SK-N-SH (cell line): ENCODE measurements at regions not wholly inside any gene's neighbourhood (a gene's known extent, or its start where the extent isn't known, plus 50 kb on each side); places are given as distances from the start of the nearest gene placed in this dataset.
"Not testable (repeated sequence)": the region's sequence is repeated elsewhere in the genome, so short reads cannot be mapped to it uniquely, and the experiment has no call there.

Source experiments
- CTCF ChIA-PET: fragments of 300-600, 350-600 bp; formaldehyde crosslinking; extraction: SDS; loops from one replicate; lab custom pipeline; 2021; lab: Yijun Ruan, JAX
- POLR2A ChIA-PET: fragments of 350-600 bp; sonication (Branson Sonifier 250); formaldehyde crosslinking; extraction: SDS; loops from one replicate; lab custom pipeline; 2020; ENCODE audit warnings: antibody characterized with exemption, inconsistent platforms; lab: Yijun Ruan, JAX
- DNase-seq: peaks from one replicate; pipeline ENCODE4 v3.0.0; 2012
- H2AFZ ChIP-seq: fragments of 200-600 bp; sonication (generic); 2 replicates; pipeline ENCODE4 v1.8.1; 2016; ENCODE audit warnings: antibody characterized with exemption, mild to moderate bottlenecking, low read depth
- H3F3A ChIP-seq: fragments of 200-600 bp; sonication (generic); replicated peaks from 2 replicates; pipeline ENCODE3; 2016; ENCODE audit warnings: antibody characterized with exemption, mild to moderate bottlenecking; ENCODE audit not compliant: insufficient read depth
- H3K27ac ChIP-seq, 2 experiments: fragments of 200-500 bp in 1 of 2; fragments of 200-600 bp in 1 of 2; sonication (Bioruptor generic) in 1 of 2; sonication (generic), shearing (Covaris generic) in 1 of 2; 2 replicates each; pipeline versions ENCODE4 v1.5.1 to v1.6.1; 2014 to 2016; ENCODE audit warnings: low read depth in 2 of 2, inconsistent platforms in 1 of 2, low read length in 1 of 2, mild to moderate bottlenecking in 1 of 2, mixed read lengths in 1 of 2
- H3K27me3 ChIP-seq: fragments of 200-600 bp; sonication (generic), shearing (Covaris generic); 2 replicates; pipeline ENCODE4 v1.6.1; 2016; ENCODE audit warnings: mixed run types; ENCODE audit not compliant: insufficient read depth
- H3K36me3 ChIP-seq, 2 experiments: fragments of 200-500 bp in 1 of 2; fragments of 200-600 bp in 1 of 2; sonication (Bioruptor generic) in 1 of 2; sonication (generic) in 1 of 2; replicated peaks in 1 of 2; 2 replicates each; pipeline versions ENCODE3 to v1.5.1; 2014 to 2016; ENCODE audit warnings: low read length in 1 of 2, mild to moderate bottlenecking in 1 of 2; ENCODE audit not compliant: insufficient read depth in 2 of 2, control insufficient read depth in 1 of 2
- H3K4me1 ChIP-seq, 2 experiments: fragments of 200-500 bp in 1 of 2; fragments of 200-600 bp in 1 of 2; sonication (Bioruptor generic) in 1 of 2; sonication (generic), shearing (Covaris generic) in 1 of 2; 2 replicates each; pipeline versions ENCODE4 v1.5.1 to v1.6.1; 2014 to 2016; ENCODE audit warnings: low read depth in 1 of 2, low read length in 1 of 2, mixed run types in 1 of 2; ENCODE audit not compliant: insufficient read depth in 2 of 2, control insufficient read depth in 1 of 2
- H3K4me2 ChIP-seq: fragments of 200-600 bp; sonication (generic), shearing (Covaris generic); 2 replicates; pipeline ENCODE4 v1.6.1; 2017; ENCODE audit warnings: mixed run types
- H3K4me3 ChIP-seq, 2 experiments: fragments of 200-500 bp in 1 of 2; fragments of 200-600 bp in 1 of 2; sonication (Bioruptor generic) in 1 of 2; sonication (generic), shearing (Covaris generic) in 1 of 2; 2 replicates each; pipeline versions ENCODE4 v1.5.1 to v1.8.1; 2014 to 2016; ENCODE audit warnings: low read depth in 2 of 2, inconsistent platforms in 1 of 2, low read length in 1 of 2, mild to moderate bottlenecking in 1 of 2, mixed read lengths in 1 of 2, moderate library complexity in 1 of 2
- H3K79me2 ChIP-seq: fragments of 200-600 bp; sonication (generic); 2 replicates; pipeline ENCODE4 v1.8.1; 2017; ENCODE audit warnings: mild to moderate bottlenecking; ENCODE audit not compliant: insufficient read depth
- H3K9ac ChIP-seq: fragments of 200-600 bp; sonication (generic); 2 replicates; pipeline ENCODE4 v1.6.1; 2017; ENCODE audit warnings: mixed run types
- H3K9me2 ChIP-seq: fragments of 200-600 bp; sonication (generic); 2 replicates; pipeline ENCODE4 v1.6.1; 2017; ENCODE audit warnings: mixed run types
- H3K9me3 ChIP-seq: fragments of 200-600 bp; sonication (generic); 2 replicates; pipeline ENCODE4 v1.6.1; 2017; ENCODE audit warnings: mixed run types, mild to moderate bottlenecking, moderate library complexity
- H4K20me1 ChIP-seq: fragments of 200-600 bp; sonication (generic); 2 replicates; pipeline ENCODE4 v1.6.1; 2017; ENCODE audit warnings: mild to moderate bottlenecking, mixed run types; ENCODE audit not compliant: insufficient read depth
- ELF1 ChIP-seq: IDR thresholded peaks from 2 replicates; pipeline ENCODE4 v1.4.0; 2012
- EP300 ChIP-seq, 2 experiments: IDR thresholded peaks; 2 replicates each; pipeline versions ENCODE4 v1.4.0 to v1.6.1; 2012; ENCODE audit warnings: borderline replicate concordance in 1 of 2, low read depth in 1 of 2, low read length in 1 of 2
- FOSL2 ChIP-seq: IDR thresholded peaks from 2 replicates; pipeline ENCODE4 v1.4.0; 2012; ENCODE audit warnings: low read depth, mild to moderate bottlenecking, moderate library complexity, borderline replicate concordance
- FOXJ3 ChIP-seq: sonication (generic); formaldehyde crosslinking; IDR thresholded peaks from 2 replicates; pipeline ENCODE4 v1.5.1; 2020; ENCODE audit warnings: mild to moderate bottlenecking, missing genetic modification reagents
- GATA2 ChIP-seq: sonication (generic); formaldehyde crosslinking; IDR thresholded peaks from 2 replicates; pipeline ENCODE4 v1.5.0; 2020; ENCODE audit warnings: mild to moderate bottlenecking, missing genetic modification reagents
- PBX3 ChIP-seq: IDR thresholded peaks from 2 replicates; pipeline ENCODE4; 2012
- POLR2AphosphoS5 ChIP-seq: IDR thresholded peaks from 2 replicates; pipeline ENCODE4 v1.6.1; 2012; ENCODE audit warnings: low read depth, low read length
- SIN3A ChIP-seq: IDR thresholded peaks from 2 replicates; pipeline ENCODE4 v1.6.1; 2012; ENCODE audit warnings: low read depth, mild to moderate bottlenecking, low read length, moderate library complexity, borderline replicate concordance
- SMC3 ChIP-seq: IDR thresholded peaks from 2 replicates; pipeline ENCODE4 v1.6.1; 2012; ENCODE audit warnings: low read depth, low read length, improper control_type of control experiment
- TAF1 ChIP-seq: IDR thresholded peaks from 2 replicates; pipeline ENCODE4 v1.6.1; 2012; ENCODE audit warnings: low read depth, mild to moderate bottlenecking, low read length, moderate library complexity, borderline replicate concordance
- TCF12 ChIP-seq: IDR thresholded peaks from 2 replicates; pipeline ENCODE4 v1.4.0; 2012
- TEAD4 ChIP-seq: IDR thresholded peaks from 2 replicates; pipeline ENCODE4 v1.4.0; 2012; ENCODE audit warnings: mild to moderate bottlenecking, borderline replicate concordance; ENCODE audit not compliant: insufficient read depth
- YY1 ChIP-seq: IDR thresholded peaks from 2 replicates; pipeline ENCODE4 v1.4.0; 2012; ENCODE audit warnings: low read depth, mild to moderate bottlenecking
- ZBTB33 ChIP-seq: IDR thresholded peaks from 2 replicates; pipeline ENCODE4 v1.4.0; 2012; ENCODE audit warnings: low read depth, borderline replicate concordance
- WGBS: methylation state at CpG from one replicate; pipeline ENCODE4 v1.1.6; 2017; ENCODE audit warnings: low lambda C conversion rate; 5-methylcytosine and 5-hydroxymethylcytosine counted together

- H3K4me2 ChIP-seq = no peak overlapping the region
- no peak overlapping the region for H3K27ac ChIP-seq
- no peak overlapping the region for H3K9ac ChIP-seq
- H2AFZ ChIP-seq = no peak overlapping the region
- no peak for DNase-seq
- H3K27me3 ChIP-seq = no peaks in the 10 kb centered on the region; the same call in 1 of the 2 replicates
- H3K9me3 ChIP-seq = no peaks in the 10 kb centered on the region
- POLR2A ChIA-PET = no interaction called here
- no peak for TF ChIP-seq SMC3
- CTCF ChIA-PET = no interaction called here
- no peaks in the 10 kb centered on the region for H3F3A ChIP-seq
- no peaks in the 10 kb centered on the region for H3K36me3 ChIP-seq
- H3K4me3 ChIP-seq = no peak overlapping the region
- 11% methylated on average over 2 of the region's 2 CpGs for WGBS
- no peaks in the 10 kb centered on the region for H3K9me2 ChIP-seq
- H3K4me1 ChIP-seq = no peaks in the 10 kb centered on the region
- no peaks in the 10 kb centered on the region for H4K20me1 ChIP-seq
- no peaks in the 10 kb centered on the region for H3K79me2 ChIP-seq
Observed at GRCh38 chr12:59491877-59492276, 104.0 kb upstream of the SLC16A7 start.

GRCh38 chr12:59486827-59487226 is 109.0 kb upstream of the SLC16A7 start:
- Histone ChIP-seq H3K27ac (no peak overlapping the region), H3K4me3 (no peak overlapping the region), H2AFZ (no peak overlapping the region), H3K79me2 (no peaks in the 10 kb centered on the region), H3K36me3 (no peaks in the 10 kb centered on the region), H3K4me2 (no peak overlapping the region), H3K9ac (no peak overlapping the region), H3K27me3 (no peaks in the 10 kb centered on the region), H3K4me1 (no peaks in the 10 kb centered on the region), H3K9me2 (no peaks in the 10 kb centered on the region), H3K9me3 (no peaks in the 10 kb centered on the region), H3F3A (no peaks in the 10 kb centered on the region), H4K20me1 (no peaks in the 10 kb centered on the region)
- WGBS = 0% methylated on average over 1 of the region's 1 CpG
- no peak for DNase-seq
- TF ChIP-seq GATA2 (CRISPR knock-in tag) = no peak
- TF ChIP-seq TCF12 = no peak
- no peak for TF ChIP-seq ELF1
- no peak for TF ChIP-seq TAF1
- no peak for TF ChIP-seq PBX3
- TF ChIP-seq FOXJ3 (CRISPR knock-in tag) = no peak
- no peak for TF ChIP-seq ZBTB33
- no peak for TF ChIP-seq EP300 (IDR thresholded peaks at IDR 0.05; ENCODE audit: borderline replicate concordance in 1 of 2, low read depth in 1 of 2, low read length in 1 of 2)
- ChIA-PET POLR2A (no interaction called here), CTCF (no interaction called here)

GRCh38 chr12:59484575-59484974 is 111.3 kb upstream of the SLC16A7 start:
- ChIA-PET POLR2A (no interaction called here), CTCF (no interaction called here)
- H3K9me3 ChIP-seq = no peaks in the 10 kb centered on the region
- no peak overlapping the region for H3K4me3 ChIP-seq
- DNase-seq = no peak
- no peaks in the 10 kb centered on the region for H3F3A ChIP-seq
- H4K20me1 ChIP-seq = no peaks in the 10 kb centered on the region
- no peak overlapping the region for H3K4me2 ChIP-seq
- no peaks in the 10 kb centered on the region for H3K79me2 ChIP-seq
- H3K4me1 ChIP-seq = no peaks in the 10 kb centered on the region
- no peak overlapping the region for H2AFZ ChIP-seq
- H3K9me2 ChIP-seq = no peaks in the 10 kb centered on the region
- no peak for TF ChIP-seq YY1
- no peak for TF ChIP-seq TEAD4
- no peak for TF ChIP-seq SIN3A
- no peak for TF ChIP-seq FOSL2
- no peak for TF ChIP-seq FOXJ3 (CRISPR knock-in tag)
- TF ChIP-seq POLR2AphosphoS5 = no peak
- no peaks in the 10 kb centered on the region for H3K27me3 ChIP-seq
- H3K27ac ChIP-seq = no peak overlapping the region
- H3K36me3 ChIP-seq = no peaks in the 10 kb centered on the region
- H3K9ac ChIP-seq = no peak overlapping the region

- H3K4me1 ChIP-seq, DNase-seq, POLR2A ChIA-PET, H3K9me2 ChIP-seq, H3F3A ChIP-seq, H3K36me3 ChIP-seq, H3K4me3 ChIP-seq, H3K79me2 ChIP-seq, H3K9ac ChIP-seq, H3K27ac ChIP-seq, H4K20me1 ChIP-seq, H2AFZ ChIP-seq, CTCF ChIA-PET, H3K9me3 ChIP-seq, H3K4me2 ChIP-seq, H3K27me3 ChIP-seq: not testable (repeated sequence)
Observed at GRCh38 chr12:59474236-59474635, 121.6 kb upstream of the SLC16A7 start.
